ENCODE measurements at regions not wholly inside any gene's neighbourhood (a gene's known extent, or its start where the extent isn't known, plus 50 kb on each side); places are given as distances from the start of the nearest gene placed in this dataset.

GRCh38 chr3:94520364-94520763, 457.5 kb downstream of the NSUN3 start:
- DNase-seq = no peak

GRCh38 chr3:94522488-94522887, 459.6 kb downstream of the NSUN3 start:
- no peak for DNase-seq

GRCh38 chr3:94524102-94524919, 461.4 kb downstream of the NSUN3 start:
- no peak for DNase-seq

GRCh38 chr3:94525043-94525442, 462.2 kb downstream of the NSUN3 start:
- no peak for DNase-seq

- no peak for DNase-seq
Observed at GRCh38 chr3:94529816-94530215, 467.0 kb downstream of the NSUN3 start.

GRCh38 chr3:94532951-94533350, 470.1 kb downstream of the NSUN3 start:
- DNase-seq = no peak

GRCh38 chr3:94539937-94540336, 477.1 kb downstream of the NSUN3 start:
- DNase-seq = no peak

- DNase-seq = no peak
Observed at GRCh38 chr3:94543161-94543560, 480.3 kb downstream of the NSUN3 start.

GRCh38 chr3:94544131-94544789, 481.4 kb downstream of the NSUN3 start:
- DNase-seq = no peak

GRCh38 chr3:94548581-94549316, 485.9 kb downstream of the NSUN3 start:
- no peak for DNase-seq

- DNase-seq = no peak
Observed at GRCh38 chr3:94561094-94561493, 498.2 kb downstream of the NSUN3 start.

- DNase-seq = no peak
Observed at GRCh38 chr3:94564247-94564646, 501.4 kb downstream of the NSUN3 start.

GRCh38 chr3:94568041-94568440, 505.2 kb downstream of the NSUN3 start:
- DNase-seq = no peak

- no peak for DNase-seq
Observed at GRCh38 chr3:94573337-94573736, 510.5 kb downstream of the NSUN3 start.

GRCh38 chr3:94587291-94587690, 524.4 kb downstream of the NSUN3 start:
- DNase-seq = no peak

GRCh38 chr3:94593526-94594150, 530.8 kb downstream of the NSUN3 start:
- DNase-seq = no peak

GRCh38 chr3:94596141-94596540, 533.3 kb downstream of the NSUN3 start:
- no peak for DNase-seq

- DNase-seq = no peak
Observed at GRCh38 chr3:94596887-94597566, 534.2 kb downstream of the NSUN3 start.

GRCh38 chr3:94607778-94608177, 544.9 kb downstream of the NSUN3 start:
- no peak for DNase-seq

GRCh38 chr3:94609908-94610307, 547.0 kb downstream of the NSUN3 start:
- no peak for DNase-seq

GRCh38 chr3:94611596-94611995, 548.7 kb downstream of the NSUN3 start:
- DNase-seq = no peak

GRCh38 chr3:94612631-94613030, 549.8 kb downstream of the NSUN3 start:
- DNase-seq = no peak

- DNase-seq = no peak
Observed at GRCh38 chr3:94614192-94614591, 551.3 kb downstream of the NSUN3 start.

All from EL (cell line).